ENCODE measurements at regions not wholly inside any gene's neighbourhood (a gene's known extent, or its start where the extent isn't known, plus 50 kb on each side); places are given as distances from the start of the nearest gene placed in this dataset.
A peak's percentile ranks its signal among the peaks of the same experiment; 100 is the strongest.
"Not testable (repeated sequence)": the region's sequence is repeated elsewhere in the genome, so short reads cannot be mapped to it uniquely, and the experiment has no call there.

- no peak for DNase-seq (ENCODE audit: low read depth)
- in situ Hi-C loops (cut with HindIII; ENCODE audit: low pct_unique_long_range_greater_than_20kb, low sequenced_read_pairs): no loop called here
Measured at GRCh38 chr16:26951950-26952349, 114.8 kb upstream of the C16orf82 start.

GRCh38 chr16:26952411-26952810 lies 114.3 kb upstream of the C16orf82 start:
- in situ Hi-C loops (cut with HindIII; ENCODE audit: low pct_unique_long_range_greater_than_20kb, low sequenced_read_pairs): no loop called here
- DNase-seq (ENCODE audit: low read depth): no peak

DNA sequence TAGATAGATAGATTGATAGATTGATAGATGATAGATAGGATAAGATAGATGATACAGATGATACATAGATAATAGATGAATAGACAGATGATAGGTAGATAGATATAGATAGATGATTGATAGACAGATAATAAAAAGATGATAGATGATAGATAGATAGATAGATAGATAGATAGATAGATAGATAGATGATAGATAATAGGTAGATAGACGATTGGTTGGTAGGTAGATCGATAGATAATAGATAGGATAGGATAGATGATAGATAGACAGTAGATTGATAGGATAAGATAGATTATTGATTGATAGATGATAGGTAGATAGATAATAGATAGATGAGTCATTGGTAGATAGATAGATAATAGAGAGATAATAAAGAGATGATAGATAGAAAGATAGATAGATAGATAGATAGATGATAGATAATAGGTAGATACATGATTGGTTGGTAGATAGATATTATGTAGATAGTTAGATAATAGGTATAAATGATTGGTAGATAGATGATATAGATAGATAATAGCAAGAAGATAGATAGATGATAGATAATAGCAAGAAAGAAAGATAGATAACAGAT lies 109.4 kb upstream of the C16orf82 start:
- in situ Hi-C loops (cut with HindIII; ENCODE audit: low pct_unique_long_range_greater_than_20kb, low sequenced_read_pairs): no loop called here
- DNase-seq (ENCODE audit: low read depth): no peak

- in situ Hi-C loops (cut with HindIII; ENCODE audit: low pct_unique_long_range_greater_than_20kb, low sequenced_read_pairs): no loop called here
- no peak for DNase-seq (ENCODE audit: low read depth)
Measured at GRCh38 chr16:26959416-26960009, 107.2 kb upstream of the C16orf82 start.

- no peak for DNase-seq (ENCODE audit: low read depth)
- in situ Hi-C loops (cut with HindIII; ENCODE audit: low pct_unique_long_range_greater_than_20kb, low sequenced_read_pairs): no loop called here
Measured at GRCh38 chr16:26961459-26961858, 105.3 kb upstream of the C16orf82 start.

GRCh38 chr16:26963109-26963508 lies 103.6 kb upstream of the C16orf82 start:
- DNase-seq (ENCODE audit: low read depth): no peak
- in situ Hi-C loops (cut with HindIII; ENCODE audit: low pct_unique_long_range_greater_than_20kb, low sequenced_read_pairs): no loop called here

DNA sequence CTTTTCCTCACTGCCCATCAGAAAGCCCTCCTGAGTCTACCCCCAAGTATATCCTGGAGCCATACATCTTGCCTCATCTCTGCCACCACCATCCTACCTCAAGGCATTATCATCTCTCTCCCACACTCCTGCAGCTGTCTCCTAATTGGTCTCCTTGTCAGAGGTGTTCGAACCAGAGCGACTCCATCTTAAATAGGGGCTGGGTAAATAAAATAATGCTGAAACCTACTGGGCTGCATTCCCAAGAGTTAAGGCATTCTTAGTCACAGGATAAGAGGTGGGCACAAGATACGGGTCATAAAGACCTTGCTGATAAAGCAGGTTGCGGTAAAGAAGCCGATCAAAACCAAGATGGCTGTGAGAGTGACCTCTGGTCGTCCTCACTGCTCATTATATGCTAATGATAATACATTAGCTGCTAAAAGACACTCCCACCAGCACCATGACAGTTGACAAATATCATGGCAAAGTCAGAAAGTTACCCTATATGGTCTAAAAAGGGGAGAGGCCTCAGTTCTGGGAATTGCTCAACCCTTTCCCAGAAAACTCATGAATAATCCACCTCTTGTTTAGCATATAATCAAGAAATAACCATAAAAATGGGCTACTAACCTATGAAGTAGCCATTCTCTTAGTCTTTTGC lies 97.0 kb upstream of the C16orf82 start:
- in situ Hi-C loops (cut with HindIII; ENCODE audit: low pct_unique_long_range_greater_than_20kb, low sequenced_read_pairs): no loop called here
- DNase-seq (ENCODE audit: low read depth): no peak

DNA sequence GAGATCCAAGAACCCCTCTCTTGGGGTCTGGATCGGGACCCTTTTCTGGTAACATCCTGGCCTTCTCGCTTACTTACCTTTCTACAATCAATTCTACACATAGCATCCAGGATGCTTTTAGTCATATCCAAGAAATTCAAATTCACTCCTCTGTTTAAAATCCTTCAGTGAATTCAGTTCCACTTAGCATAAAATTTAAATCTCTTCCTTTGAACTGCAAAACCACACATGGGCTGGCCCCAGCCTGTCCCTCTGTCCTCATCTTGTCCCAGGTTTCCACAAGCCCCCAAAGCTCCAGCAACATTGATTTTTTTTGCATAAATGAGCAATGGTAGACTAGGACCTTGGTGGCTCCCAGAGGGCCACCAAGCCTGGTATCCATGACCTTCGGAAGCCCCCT lies 96.4 kb upstream of the C16orf82 start:
- no peak for DNase-seq (ENCODE audit: low read depth)
- in situ Hi-C loops (cut with HindIII; ENCODE audit: low pct_unique_long_range_greater_than_20kb, low sequenced_read_pairs): no loop called here

DNA sequence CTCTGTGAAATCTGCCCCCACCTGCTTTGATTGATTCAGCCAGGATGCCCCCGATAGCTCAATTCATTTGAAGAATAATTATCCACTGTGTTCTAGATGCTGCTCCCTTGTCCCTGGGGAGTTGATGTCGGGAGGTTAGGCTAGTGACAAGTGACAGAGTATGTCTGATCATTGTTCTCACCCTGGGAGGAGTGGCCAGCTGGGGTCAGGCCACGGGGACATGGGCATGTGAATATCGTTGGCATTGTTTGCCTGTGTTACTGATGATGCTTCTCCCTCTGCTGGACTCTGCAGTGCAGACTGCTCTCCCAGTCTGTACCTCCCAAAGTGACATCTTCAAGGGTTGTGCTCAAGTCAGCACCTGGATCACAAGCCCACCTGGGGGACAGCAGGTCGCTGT lies 89.9 kb upstream of the C16orf82 start:
- no peak for DNase-seq (ENCODE audit: low read depth)
- in situ Hi-C loops (cut with HindIII; ENCODE audit: low pct_unique_long_range_greater_than_20kb, low sequenced_read_pairs): no loop called here

DNA sequence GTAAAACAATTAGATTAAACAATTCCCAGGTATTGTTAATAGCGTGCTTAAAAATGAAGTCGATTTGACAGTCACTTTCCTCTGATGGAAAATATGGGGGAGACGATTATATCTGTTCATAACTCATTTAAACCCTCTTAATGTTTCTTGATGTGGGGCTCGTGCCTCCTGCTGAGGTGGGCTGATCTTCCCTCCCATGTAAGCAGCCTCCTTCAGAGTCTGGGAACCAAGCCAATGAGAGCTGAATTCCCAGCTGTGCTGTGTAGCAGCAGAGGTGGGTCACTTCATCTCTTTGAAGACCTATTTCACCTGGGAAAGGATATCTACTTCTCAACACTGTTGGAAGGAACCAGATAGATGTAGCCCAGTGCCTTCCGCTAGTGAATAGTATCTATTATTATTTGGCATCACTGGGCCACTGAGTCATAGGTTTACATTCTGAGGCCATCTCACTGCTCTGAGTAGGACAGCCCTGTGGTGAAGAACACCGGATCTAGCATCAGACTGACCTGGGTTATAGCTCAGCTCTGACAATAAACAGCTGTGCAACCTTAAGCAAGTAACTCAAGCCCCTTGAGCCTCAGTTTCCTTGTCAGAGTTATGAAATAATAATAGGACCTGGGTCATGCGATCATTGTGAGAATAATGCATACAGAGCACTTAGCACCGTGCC lies 85.3 kb upstream of the C16orf82 start:
- DNase-seq (ENCODE audit: low read depth): peak; percentile 12
- in situ Hi-C loops (cut with HindIII; ENCODE audit: low pct_unique_long_range_greater_than_20kb, low sequenced_read_pairs): no loop called here

DNA sequence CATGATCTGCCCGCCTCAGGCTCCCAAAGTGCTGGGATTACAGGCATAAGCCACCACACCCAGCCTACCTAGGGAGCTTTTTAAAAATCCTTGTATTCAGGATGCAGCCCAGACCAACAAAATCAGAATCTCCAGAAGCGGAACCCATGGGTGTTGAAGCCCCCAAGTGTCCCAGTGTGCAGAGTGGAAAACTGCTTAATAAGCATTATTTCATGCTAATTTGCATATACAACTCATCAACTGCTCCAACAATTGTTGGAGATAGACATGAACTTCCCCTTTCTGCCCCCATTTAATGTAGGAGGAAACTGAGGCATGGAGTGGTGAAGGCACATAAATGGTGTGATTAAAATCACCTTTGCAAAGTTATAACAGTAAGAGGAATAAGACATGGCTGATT lies 84.3 kb upstream of the C16orf82 start:
- in situ Hi-C loops (cut with HindIII; ENCODE audit: low pct_unique_long_range_greater_than_20kb, low sequenced_read_pairs): no loop called here
- DNase-seq (ENCODE audit: low read depth): no peak

- DNase-seq (ENCODE audit: low read depth): no peak
- in situ Hi-C loops (cut with HindIII; ENCODE audit: low pct_unique_long_range_greater_than_20kb, low sequenced_read_pairs): no loop called here
Measured at GRCh38 chr16:26983426-26983825, 83.3 kb upstream of the C16orf82 start.

- in situ Hi-C loops (cut with HindIII; ENCODE audit: low pct_unique_long_range_greater_than_20kb, low sequenced_read_pairs): no loop called here
- no peak for DNase-seq (ENCODE audit: low read depth)
Measured at GRCh38 chr16:26985100-26986065, 81.3 kb upstream of the C16orf82 start.

- peak; percentile 78 for DNase-seq (ENCODE audit: low read depth)
- in situ Hi-C loops (cut with HindIII; ENCODE audit: low pct_unique_long_range_greater_than_20kb, low sequenced_read_pairs): no loop called here
Measured at GRCh38 chr16:26987597-26988010, 79.1 kb upstream of the C16orf82 start.

- DNase-seq (ENCODE audit: low read depth): no peak
- in situ Hi-C loops (cut with HindIII; ENCODE audit: low pct_unique_long_range_greater_than_20kb, low sequenced_read_pairs): no loop called here
Measured at GRCh38 chr16:26988186-26988585, 78.5 kb upstream of the C16orf82 start.

DNA sequence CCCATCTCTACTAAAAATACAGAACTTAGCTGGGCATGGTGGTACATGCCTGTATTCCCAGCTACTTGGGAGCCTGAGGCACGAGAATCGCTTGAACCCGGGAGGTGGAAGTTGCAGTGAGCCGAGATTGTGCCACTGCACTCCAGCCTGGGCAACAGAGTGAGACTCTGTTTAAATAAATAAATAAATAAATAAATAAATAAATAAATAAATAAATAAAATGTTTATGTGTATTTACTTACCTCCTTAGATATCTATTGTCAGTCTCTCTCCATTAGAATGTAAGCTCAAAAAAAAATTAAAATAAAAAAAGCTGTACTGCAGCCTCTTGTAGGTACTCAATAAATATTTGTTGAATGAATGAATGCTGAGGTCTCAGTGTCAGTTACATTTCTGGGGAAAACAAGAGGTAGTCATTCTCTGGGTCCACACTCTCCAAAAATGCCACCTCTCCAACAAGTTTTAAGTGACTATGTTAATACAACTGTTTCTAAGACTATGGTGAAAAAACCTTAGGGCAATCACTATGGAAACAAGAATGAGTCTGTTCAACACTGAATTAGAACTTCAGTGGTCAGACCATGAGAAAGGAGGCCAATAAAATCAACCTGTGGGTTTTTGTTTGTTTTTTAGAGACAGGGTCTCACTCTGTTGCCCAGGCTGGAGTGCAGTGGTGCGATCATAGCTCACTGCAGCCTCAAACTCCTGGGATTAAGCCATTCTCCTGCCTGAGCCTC lies 76.2 kb upstream of the C16orf82 start:
- DNase-seq (ENCODE audit: low read depth): peak; percentile 11
- in situ Hi-C loops (cut with HindIII; ENCODE audit: low pct_unique_long_range_greater_than_20kb, low sequenced_read_pairs): not testable (repeated sequence)

DNA sequence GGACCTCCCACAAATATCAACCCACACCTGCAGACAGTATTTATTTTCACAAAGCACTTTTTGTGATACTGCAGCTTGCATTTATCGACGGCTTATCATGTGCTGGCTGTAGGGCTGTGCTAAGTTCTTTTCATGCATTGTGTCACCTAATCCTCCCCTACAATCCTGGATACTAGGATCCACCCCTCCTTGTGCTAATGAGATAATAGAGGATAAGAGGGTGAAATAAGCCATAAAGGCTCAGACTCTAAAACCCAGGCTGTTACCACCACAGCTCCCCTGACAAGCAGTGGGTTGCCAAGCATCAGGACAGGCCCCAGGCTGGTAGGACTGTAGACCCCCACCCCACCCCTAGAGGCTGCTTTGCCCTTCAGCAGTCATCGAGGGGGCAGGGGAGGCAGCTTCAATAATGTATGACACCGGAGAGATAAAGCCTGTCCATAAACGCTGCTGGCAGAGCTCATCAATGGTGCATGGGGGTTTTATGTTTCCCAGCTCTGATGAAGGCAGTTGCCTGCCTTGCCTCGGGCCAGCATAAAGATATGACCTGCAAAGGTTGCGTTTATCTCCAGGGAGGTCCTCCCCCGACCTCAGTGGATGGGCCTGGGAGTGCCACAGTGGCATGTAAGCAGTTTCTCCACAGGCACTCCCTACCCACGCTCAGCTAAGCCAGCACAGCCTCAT lies 73.9 kb upstream of the C16orf82 start:
- DNase-seq (ENCODE audit: low read depth): no peak

More for the DNA sequence above, 73.9 kb upstream of the C16orf82 start:
- in situ Hi-C loops (cut with HindIII; ENCODE audit: low pct_unique_long_range_greater_than_20kb, low sequenced_read_pairs): no loop called here
